ENCODE measurements at regions not wholly inside any gene's neighbourhood (a gene's known extent, or its start where the extent isn't known, plus 50 kb on each side); places are given as distances from the start of the nearest gene placed in this dataset.

- POLR2A ChIA-PET = no interaction called here
- no peak for DNase-seq (ENCODE audit: low read depth, low spot score)
- BruUV-seq (replicated peaks) = no TSS peak
Measured at GRCh38 chr1:90336552-90337324, 341.8 kb downstream of the ZNF326 start.

More at GRCh38 chr1:90336552-90337324, 341.8 kb downstream of the ZNF326 start:
- no peak for TF ChIP-seq POLR2A (IDR thresholded peaks at IDR 0.05; ENCODE audit: low read depth, low read length)
- no peak for TF ChIP-seq CTCF (IDR thresholded peaks at IDR 0.05; ENCODE audit: extremely low read depth in 1 of 2, insufficient read depth in 1 of 2, low read depth in 1 of 2, low read length in 2 of 2)
- TF ChIP-seq JUN (IDR thresholded peaks at IDR 0.05; ENCODE audit: borderline replicate concordance, insufficient read depth, insufficient read length, low read depth) = no peak
- no peak for TF ChIP-seq POLR2AphosphoS5 (IDR thresholded peaks at IDR 0.05; ENCODE audit: insufficient read depth, low read depth, low read length)
- no peak for TF ChIP-seq GATA2 (IDR thresholded peaks at IDR 0.05; ENCODE audit: insufficient read depth, insufficient read length, low read depth, low read length)
- Histone ChIP-seq H3K9ac (replicated peaks; ENCODE audit: extremely low read depth, insufficient read depth, low read length) (no peak overlapping the region), H3K27me3 (ENCODE audit: control insufficient read depth in 2 of 2, insufficient read depth in 2 of 2, low read length in 2 of 2) (no peaks in the 10 kb centered on the region), H3K36me3 (ENCODE audit: control insufficient read depth in 2 of 2, extremely low read depth in 1 of 2, insufficient read depth in 2 of 2, low read length in 2 of 2) (no peaks in the 10 kb centered on the region), H2AFZ (ENCODE audit: low read depth, low read length) (no peak overlapping the region), H3K4me1 (ENCODE audit: control insufficient read depth, extremely low read depth, insufficient read depth, low read length) (no peaks in the 10 kb centered on the region), H3K27ac (ENCODE audit: insufficient read depth, low read depth, low read length) (no peak overlapping the region), H4K20me1 (replicated peaks; ENCODE audit: control insufficient read depth, extremely low read depth, insufficient read depth, low read length) (no peaks in the 10 kb centered on the region), H3K9me1 (replicated peaks; ENCODE audit: control insufficient read depth, extremely low read depth, insufficient read depth, low read length) (no peaks in the 10 kb centered on the region), H3K9me3 (replicated peaks; ENCODE audit: control insufficient read depth, insufficient read depth, low read length) (no peaks in the 10 kb centered on the region), H3K79me2 (ENCODE audit: control insufficient read depth, insufficient read depth, low read length) (no peaks in the 10 kb centered on the region), H3K4me2 (ENCODE audit: insufficient read depth, low read length) (no peak overlapping the region), H3K4me3 (replicated peaks in 1 of 3; ENCODE audit: insufficient read depth in 1 of 3, low read depth in 1 of 3, low read length in 3 of 3) (no peak overlapping the region)
- intact Hi-C loops (cut with micrococcal nuclease) = no loop called here
- dilution Hi-C loops (cut with MboI; ENCODE audit: extremely low pct_ligation_motif_present, low sequenced_read_pairs) = no loop called here
- CTCF ChIA-PET = no interaction called here
- FAIRE-seq = no peak

Data from endothelial cell of umbilical vein (primary cell).